NCI-H2196 (cell line): ENCODE measurements at regions not wholly inside any gene's neighbourhood (a gene's known extent, or its start where the extent isn't known, plus 50 kb on each side); places are given as distances from the start of the nearest gene placed in this dataset.
A peak's percentile ranks its signal among the peaks of the same experiment; 100 is the strongest.
"Not testable (repeated sequence)": the region's sequence is repeated elsewhere in the genome, so short reads cannot be mapped to it uniquely, and the experiment has no call there.

Experiments used
- DNase-seq: peaks from one replicate; lab custom pipeline; 2025; ENCODE audit not compliant: unreplicated experiment; lab: John Stamatoyannopoulos, UW

- DNase-seq, result no peak
Measured at GRCh38 chr1:232322162-232322734, 307.7 kb downstream of the SIPA1L2 start.

GRCh38 chr1:232319518-232320210 lies 310.3 kb downstream of the SIPA1L2 start:
- no peak for DNase-seq

GRCh38 chr1:232319072-232319471 lies 310.9 kb downstream of the SIPA1L2 start:
- DNase-seq, result no peak

GRCh38 chr1:232318143-232318542 lies 311.8 kb downstream of the SIPA1L2 start:
- DNase-seq, result no peak

- no peak for DNase-seq
Measured at GRCh38 chr1:232317350-232317749, 312.6 kb downstream of the SIPA1L2 start.

- DNase-seq, result no peak
Measured at GRCh38 chr1:232316864-232317263, 313.1 kb downstream of the SIPA1L2 start.

GRCh38 chr1:232313876-232314275 lies 316.1 kb downstream of the SIPA1L2 start:
- DNase-seq, result not testable (repeated sequence)

- no peak for DNase-seq
Measured at GRCh38 chr1:232310541-232310940, 319.4 kb downstream of the SIPA1L2 start.

GRCh38 chr1:232308616-232309015 lies 321.3 kb downstream of the SIPA1L2 start:
- DNase-seq, result no peak

GRCh38 chr1:232307296-232308017 lies 322.5 kb downstream of the SIPA1L2 start:
- no peak for DNase-seq

GRCh38 chr1:232306269-232306961 lies 323.5 kb downstream of the SIPA1L2 start:
- peak; percentile 33 for DNase-seq

- peak; percentile 4 for DNase-seq
Measured at GRCh38 chr1:232305050-232305449, 324.9 kb downstream of the SIPA1L2 start.

GRCh38 chr1:232303222-232303620 lies 326.7 kb downstream of the SIPA1L2 start:
- DNase-seq, result no peak

GRCh38 chr1:232302376-232303221 lies 327.3 kb downstream of the SIPA1L2 start:
- DNase-seq, result no peak

- no peak for DNase-seq
Measured at GRCh38 chr1:232301246-232301645, 328.7 kb downstream of the SIPA1L2 start.

- no peak for DNase-seq
Measured at GRCh38 chr1:232300466-232300865, 329.5 kb downstream of the SIPA1L2 start.

GRCh38 chr1:232296461-232296860 lies 333.5 kb downstream of the SIPA1L2 start:
- DNase-seq, result no peak

- no peak for DNase-seq
Measured at GRCh38 chr1:232293361-232293760, 336.6 kb downstream of the SIPA1L2 start.

- no peak for DNase-seq
Measured at GRCh38 chr1:232292818-232293217, 337.1 kb downstream of the SIPA1L2 start.

- DNase-seq, result no peak
Measured at GRCh38 chr1:232292239-232292638, 337.7 kb downstream of the SIPA1L2 start.

- DNase-seq, result no peak
Measured at GRCh38 chr1:232291681-232292080, 338.3 kb downstream of the SIPA1L2 start.
